DMS114 treated with DMSO at 0.1 percent for 48 hours (cell line): ENCODE measurements at regions not wholly inside any gene's neighbourhood (a gene's known extent, or its start where the extent isn't known, plus 50 kb on each side); places are given as distances from the start of the nearest gene placed in this dataset.

Experiments
- DNase-seq: peaks from one replicate; lab custom pipeline; 2025; ENCODE audit not compliant: unreplicated experiment; lab: John Stamatoyannopoulos, UW

- DNase-seq, result no peak
These were observed 50.6 kb downstream of the SLIT2 start for GRCh38 chr4:20302336-20302735.

- no peak for DNase-seq
These were observed 54.3 kb downstream of the SLIT2 start for GRCh38 chr4:20305976-20306375.

DNA sequence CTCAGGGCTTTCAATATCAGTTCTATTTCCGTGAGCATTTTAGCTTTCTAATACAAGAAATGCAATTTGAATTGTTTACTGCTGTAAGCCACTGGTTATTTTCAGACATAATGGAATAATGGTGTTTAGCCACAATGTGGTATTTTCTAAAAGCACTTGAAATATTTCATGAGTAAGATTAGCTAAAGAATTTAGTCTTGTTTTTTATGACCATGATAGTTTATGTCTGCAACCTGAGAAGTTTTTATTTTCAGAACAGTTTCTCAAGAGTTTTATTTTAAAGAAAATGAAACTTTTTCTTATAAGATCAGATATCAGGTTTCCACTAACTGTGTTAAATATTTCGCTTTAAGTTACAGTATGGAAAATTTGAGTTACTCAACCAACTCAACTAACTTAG lies 60.2 kb downstream of the SLIT2 start:
- no peak for DNase-seq

GRCh38 chr4:20313237-20314030 lies 61.7 kb downstream of the SLIT2 start:
- DNase-seq, result no peak

DNA sequence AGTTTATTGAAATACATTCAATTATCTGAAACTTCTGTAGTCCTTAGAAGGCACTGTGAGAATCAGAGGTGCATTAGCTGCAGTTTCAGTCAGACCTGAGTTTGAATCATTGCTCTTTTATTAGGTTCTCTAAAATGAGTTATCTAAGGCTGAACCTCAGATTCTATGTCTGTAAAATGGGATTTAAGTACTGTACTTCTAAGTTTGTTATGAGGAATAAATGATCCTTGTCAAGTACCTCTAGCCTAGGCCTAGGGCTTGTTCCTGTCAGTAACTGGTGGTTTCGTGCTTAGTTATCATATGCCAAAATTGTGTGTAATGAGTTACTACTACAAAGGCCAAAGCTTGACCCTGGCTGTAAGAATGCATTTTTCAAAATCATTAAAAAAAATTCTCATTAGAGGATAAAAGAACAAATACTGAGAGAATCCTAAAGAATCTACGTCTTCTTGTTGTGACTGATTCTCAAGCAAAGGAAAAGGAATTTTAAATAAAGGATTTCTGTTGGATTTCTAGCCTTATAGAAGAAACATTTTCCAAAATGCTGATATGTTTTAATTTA lies 65.8 kb downstream of the SLIT2 start:
- DNase-seq, result peak; percentile 45

- peak; percentile 46 for DNase-seq
These were observed 66.5 kb downstream of the SLIT2 start for GRCh38 chr4:20318001-20318908.

GRCh38 chr4:20318909-20319277 lies 67.2 kb downstream of the SLIT2 start:
- DNase-seq, result no peak

DNA sequence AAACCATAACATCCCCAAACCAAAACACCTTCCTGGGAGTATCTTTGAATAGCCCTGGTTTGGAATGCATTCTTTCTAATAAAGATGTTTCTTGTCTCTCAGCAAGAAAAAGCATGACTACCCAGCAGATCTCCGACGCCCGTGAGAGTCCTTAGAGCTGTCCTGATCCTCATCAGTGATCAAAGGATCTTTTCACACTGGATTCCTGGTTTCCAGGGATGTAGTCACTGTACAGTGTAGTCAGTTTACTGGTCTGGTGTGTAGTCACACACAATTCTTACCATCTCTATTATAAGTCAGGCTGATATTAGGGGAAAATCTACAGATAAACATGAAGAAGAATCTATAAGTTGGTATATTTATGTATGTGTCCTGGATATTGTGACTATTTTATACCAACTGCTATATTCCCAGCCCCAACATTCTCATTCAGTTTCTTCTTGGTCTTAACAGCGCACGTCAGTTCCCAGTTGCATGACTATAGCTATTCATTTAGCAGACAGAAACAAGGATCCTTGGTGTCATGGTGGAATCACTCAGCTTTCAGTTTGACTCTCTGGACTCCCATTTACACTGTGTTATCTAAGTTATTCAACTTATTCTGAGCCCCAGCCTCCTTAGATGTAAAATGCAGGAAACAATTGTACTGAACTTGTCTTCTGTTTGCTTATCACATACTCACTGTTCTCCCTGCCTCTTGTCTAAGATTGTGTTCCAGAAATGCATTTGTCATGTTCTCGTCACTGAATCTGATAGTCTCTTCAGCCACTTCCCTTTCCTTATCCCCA lies 68.3 kb downstream of the SLIT2 start:
- no peak for DNase-seq

GRCh38 chr4:20323991-20324390 lies 72.3 kb downstream of the SLIT2 start:
- no peak for DNase-seq

DNA sequence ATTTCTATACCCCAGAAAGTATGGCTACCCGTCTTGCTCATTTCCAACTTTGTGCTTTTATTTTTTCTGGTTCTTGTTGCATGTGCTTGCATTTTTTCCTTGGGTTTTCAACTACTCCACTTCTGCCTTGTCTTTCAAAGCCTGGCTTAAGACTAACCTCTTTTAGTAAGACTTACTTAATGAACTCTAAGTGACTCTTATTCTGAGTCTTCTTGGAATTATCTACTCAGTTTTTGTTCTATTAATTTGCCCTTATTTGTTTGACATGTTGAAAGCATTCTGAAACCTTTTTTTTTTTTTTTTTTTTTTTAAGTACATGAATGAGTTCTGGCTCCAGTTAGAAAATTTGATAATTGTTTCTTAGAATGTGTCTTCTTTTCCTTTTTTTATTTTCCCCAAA lies 74.8 kb downstream of the SLIT2 start:
- DNase-seq, result no peak

- DNase-seq, result no peak
These were observed 75.3 kb downstream of the SLIT2 start for GRCh38 chr4:20326977-20327376.

- no peak for DNase-seq
These were observed 76.1 kb downstream of the SLIT2 start for GRCh38 chr4:20327808-20328207.

GRCh38 chr4:20331642-20332041 lies 79.9 kb downstream of the SLIT2 start:
- no peak for DNase-seq

DNA sequence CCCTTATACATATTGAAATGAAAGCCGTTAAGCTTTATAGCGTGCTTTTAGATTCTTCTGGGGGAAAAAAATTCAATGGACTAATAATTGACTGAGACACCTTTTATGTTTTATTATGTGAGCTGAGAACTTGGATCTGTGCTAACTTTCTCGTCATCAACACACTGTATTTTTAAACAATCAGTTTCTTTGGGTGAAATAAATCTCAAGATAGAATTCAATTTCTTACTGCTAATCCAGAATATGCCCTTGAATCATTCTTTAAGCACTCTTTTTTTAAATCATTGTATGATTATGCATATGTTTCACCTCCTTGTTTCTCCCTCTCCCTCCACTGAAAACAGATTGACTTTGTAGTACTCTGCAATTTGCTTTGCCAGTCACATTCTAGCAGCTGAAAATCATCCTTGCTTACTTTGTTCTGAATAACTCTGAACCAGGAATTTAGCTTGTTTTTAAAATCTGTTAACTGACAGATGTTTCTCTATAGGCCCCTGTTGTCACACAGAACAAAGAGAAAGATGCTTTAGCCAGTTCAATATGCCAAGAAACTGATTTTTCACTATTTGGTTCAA lies 81.5 kb downstream of the SLIT2 start:
- no peak for DNase-seq

DNA sequence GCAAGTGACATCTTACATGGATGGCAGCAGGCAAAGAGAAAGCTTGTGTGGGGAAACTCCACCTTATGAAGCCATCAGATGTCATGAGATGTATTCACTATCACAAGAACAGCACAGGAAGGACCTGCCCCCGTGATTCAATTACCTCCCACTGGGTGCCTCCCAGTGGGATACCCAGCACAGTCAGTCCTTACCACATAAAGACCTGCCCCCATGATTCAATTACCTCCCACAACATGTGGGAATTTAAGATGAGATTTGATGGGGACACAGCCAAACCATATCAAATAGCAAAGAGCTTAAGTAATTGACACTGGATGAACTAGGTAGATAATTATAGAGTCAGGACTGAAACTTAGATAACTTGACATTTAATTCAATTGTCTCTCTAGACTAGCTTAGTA lies 85.6 kb downstream of the SLIT2 start:
- DNase-seq, result no peak

DNA sequence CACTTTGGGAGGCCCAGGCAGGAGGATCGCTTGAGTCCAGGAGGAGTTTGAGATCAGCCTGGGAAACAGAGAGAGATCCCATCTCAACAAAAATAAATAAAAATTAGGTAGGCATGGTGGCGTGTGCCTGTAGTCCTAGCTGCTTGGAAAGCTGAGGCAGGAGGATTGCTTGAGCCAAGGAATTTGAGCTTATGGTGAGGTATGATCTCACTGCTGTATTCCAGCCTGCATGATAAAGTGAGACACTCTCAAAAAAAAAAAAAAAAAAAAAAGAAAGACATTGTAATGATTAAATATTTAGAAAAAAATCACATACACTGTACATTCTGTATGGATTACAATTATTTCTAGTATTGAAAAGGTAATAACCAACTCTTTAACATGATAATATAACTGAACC lies 87.1 kb downstream of the SLIT2 start:
- no peak for DNase-seq

- no peak for DNase-seq
These were observed 89.5 kb downstream of the SLIT2 start for GRCh38 chr4:20341134-20341738.

- DNase-seq, result no peak
These were observed 95.8 kb downstream of the SLIT2 start for GRCh38 chr4:20347531-20347930.

GRCh38 chr4:20348411-20348810 lies 96.7 kb downstream of the SLIT2 start:
- DNase-seq, result no peak
